ENCODE measurements at regions not wholly inside any gene's neighbourhood (a gene's known extent, or its start where the extent isn't known, plus 50 kb on each side); places are given as distances from the start of the nearest gene placed in this dataset.
A peak's percentile ranks its signal among the peaks of the same experiment; 100 is the strongest.

GRCh38 chr2:19571773-19572172, 213.3 kb upstream of the OSR1 start:
- Mint-ChIP-seq H3K4me3 (no peak overlapping the region), H3K4me1 (no peaks in the 10 kb centered on the region), H3K36me3 (no peaks in the 10 kb centered on the region), H3K27me3 (peaks cover 6 to 32% of the 10 kb centered on the region in 2 donors), H3K27ac (no peak overlapping the region), H3K9me3 (peaks cover 0 to 1% (median 0%) of the 10 kb centered on the region in 5 donors)
- POLR2A ChIA-PET = no interaction called here
- no peaks in the 10 kb centered on the region for H3K4me1 ChIP-seq (ENCODE audit: insufficient read depth, low read length)
- no peak overlapping the region for H3K27ac ChIP-seq (ENCODE audit: low read depth, low read length)
- no peaks in the 10 kb centered on the region for H3K36me3 ChIP-seq (ENCODE audit: insufficient read depth, low read length)
- H3K4me3 ChIP-seq (ENCODE audit: low read length) = no peak overlapping the region
- CTCF ChIA-PET = no interaction called here
- no peaks in the 10 kb centered on the region for H3K9me3 ChIP-seq (ENCODE audit: low read length)
- DNase-seq = no peak
- no peaks in the 10 kb centered on the region for H3K27me3 ChIP-seq (ENCODE audit: insufficient read depth, low read length, poor library complexity, severe bottlenecking)

DNA sequence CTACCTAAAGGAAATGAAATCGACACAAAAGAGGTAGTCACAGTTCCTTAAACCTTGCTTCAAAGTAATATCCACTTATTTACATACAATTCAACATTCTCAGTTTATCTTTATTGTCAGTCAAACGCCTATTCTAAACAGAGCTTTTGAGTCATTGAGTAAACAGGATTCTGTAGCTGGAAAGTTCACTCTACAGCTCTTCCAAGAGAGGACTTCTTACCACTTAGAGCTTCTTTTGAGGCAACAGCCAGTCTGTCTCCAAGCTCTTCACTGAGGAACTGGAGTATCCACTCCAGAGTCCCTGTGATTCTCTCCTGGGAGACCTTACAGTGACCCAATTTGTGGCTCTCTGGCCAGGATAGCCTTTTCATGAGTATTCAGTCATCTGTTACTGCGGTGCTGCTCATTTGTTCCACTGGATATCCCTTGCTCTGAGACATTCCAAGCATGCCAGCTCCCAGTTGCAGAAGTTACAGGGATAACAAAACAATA, 210.9 kb upstream of the OSR1 start:
- Mint-ChIP-seq H3K9me3 (peaks cover 0 to 1% (median 0%) of the 10 kb centered on the region in 5 donors), H3K27ac (no peak overlapping the region), H3K4me1 (no peaks in the 10 kb centered on the region), H3K4me3 (no peak overlapping the region), H3K27me3 (peaks cover 6 to 24% of the 10 kb centered on the region in 2 donors), H3K36me3 (no peaks in the 10 kb centered on the region)
- H3K27me3 ChIP-seq (ENCODE audit: insufficient read depth, low read length, poor library complexity, severe bottlenecking) = no peaks in the 10 kb centered on the region
- H3K4me1 ChIP-seq (ENCODE audit: insufficient read depth, low read length) = no peaks in the 10 kb centered on the region
- H3K27ac ChIP-seq (ENCODE audit: low read depth, low read length) = no peak overlapping the region
- H3K36me3 ChIP-seq (ENCODE audit: insufficient read depth, low read length) = no peaks in the 10 kb centered on the region
- H3K4me3 ChIP-seq (ENCODE audit: low read length) = no peak overlapping the region
- CTCF ChIA-PET = no interaction called here
- POLR2A ChIA-PET = no interaction called here
- DNase-seq = no peak
- H3K9me3 ChIP-seq (ENCODE audit: low read length) = no peaks in the 10 kb centered on the region

GRCh38 chr2:19568809-19569208, 210.4 kb upstream of the OSR1 start:
- Mint-ChIP-seq H3K36me3 (no peaks in the 10 kb centered on the region), H3K4me3 (no peak overlapping the region), H3K4me1 (no peaks in the 10 kb centered on the region), H3K27me3 (peaks cover 8 to 23% of the 10 kb centered on the region in 2 donors), H3K27ac (no peak overlapping the region), H3K9me3 (peaks cover 0 to 1% (median 0%) of the 10 kb centered on the region in 5 donors)
- POLR2A ChIA-PET = no interaction called here
- no peaks in the 10 kb centered on the region for H3K27me3 ChIP-seq (ENCODE audit: insufficient read depth, low read length, poor library complexity, severe bottlenecking)
- H3K4me1 ChIP-seq (ENCODE audit: insufficient read depth, low read length) = no peaks in the 10 kb centered on the region
- no peaks in the 10 kb centered on the region for H3K36me3 ChIP-seq (ENCODE audit: insufficient read depth, low read length)
- H3K4me3 ChIP-seq (ENCODE audit: low read length) = no peak overlapping the region
- no peak for DNase-seq
- no peak overlapping the region for H3K27ac ChIP-seq (ENCODE audit: low read depth, low read length)
- H3K9me3 ChIP-seq (ENCODE audit: low read length) = no peaks in the 10 kb centered on the region
- CTCF ChIA-PET = no interaction called here

DNA sequence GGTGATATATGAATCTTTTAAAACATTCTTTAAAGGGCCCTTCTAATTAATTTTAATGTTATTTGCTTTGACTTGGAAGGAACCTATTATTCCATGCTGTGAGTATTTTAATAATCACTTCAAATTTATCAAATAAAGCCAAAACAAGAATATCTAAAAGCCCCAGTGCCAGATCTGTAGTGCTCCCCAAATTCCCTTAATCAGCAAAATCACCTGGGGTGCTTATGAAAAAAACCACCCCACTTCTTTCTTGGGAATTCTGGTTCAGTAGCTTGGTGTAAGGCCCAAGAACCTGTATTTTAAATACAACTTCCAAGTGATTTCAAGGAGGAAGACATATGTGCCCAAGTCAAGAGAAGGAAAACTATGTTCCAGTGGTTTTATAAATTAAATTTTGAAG, 202.4 kb upstream of the OSR1 start:
- H3K4me3 Mint-ChIP-seq = no peak overlapping the region
- ChIA-PET POLR2A (no interaction called here), CTCF (no interaction called here)
- no peaks in the 10 kb centered on the region for H3K36me3 Mint-ChIP-seq
- Histone ChIP-seq H3K4me1 (ENCODE audit: insufficient read depth, low read length) (no peaks in the 10 kb centered on the region), H3K27me3 (ENCODE audit: insufficient read depth, low read length, poor library complexity, severe bottlenecking) (no peaks in the 10 kb centered on the region), H3K27ac (ENCODE audit: low read depth, low read length) (no peak overlapping the region), H3K36me3 (ENCODE audit: insufficient read depth, low read length) (no peaks in the 10 kb centered on the region), H3K4me3 (ENCODE audit: low read length) (no peak overlapping the region), H3K9me3 (ENCODE audit: low read length) (no peaks in the 10 kb centered on the region)
- peaks cover 3 to 31% of the 10 kb centered on the region in 2 donors for H3K27me3 Mint-ChIP-seq
- DNase-seq = no peak
- H3K9me3 Mint-ChIP-seq = no peaks in the 10 kb centered on the region
- peaks cover 0 to 10% (median 4%) of the 10 kb centered on the region in 3 donors for H3K4me1 Mint-ChIP-seq
- no peak overlapping the region for H3K27ac Mint-ChIP-seq

DNA sequence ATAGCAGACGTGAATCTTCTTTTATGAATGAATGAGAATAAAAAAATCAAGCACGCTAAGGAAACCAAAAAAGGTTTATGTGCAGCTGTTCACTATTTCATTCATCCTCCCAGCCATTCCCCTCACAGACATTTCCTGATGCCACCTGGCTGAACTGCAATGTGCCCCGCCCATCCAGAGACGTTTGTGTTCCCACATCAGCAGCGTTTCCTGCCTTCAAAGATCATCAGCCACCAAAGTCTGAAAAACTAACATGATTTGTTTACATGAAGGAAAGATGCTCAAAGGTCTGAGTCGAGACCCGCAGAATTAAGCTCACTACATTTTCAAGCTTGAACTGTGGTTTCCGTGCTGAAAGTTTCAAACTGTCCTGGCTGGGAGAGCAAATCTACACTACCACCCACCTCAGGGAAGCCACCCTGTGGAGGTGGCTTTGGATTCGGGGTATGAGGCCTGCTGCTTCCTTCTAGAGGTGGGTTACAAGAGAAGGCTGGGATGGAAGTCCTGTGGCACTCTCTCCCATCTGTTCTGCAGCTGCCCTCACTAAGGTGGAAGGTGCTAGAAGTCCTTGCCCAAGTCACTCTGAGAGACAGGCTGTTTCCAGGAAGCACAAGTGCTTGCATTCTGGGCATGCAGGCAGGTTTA, 201.3 kb upstream of the OSR1 start:
- Histone ChIP-seq H3K4me3 (ENCODE audit: low read length) (no peak overlapping the region), H3K27me3 (ENCODE audit: insufficient read depth, low read length, poor library complexity, severe bottlenecking) (no peaks in the 10 kb centered on the region), H3K4me1 (ENCODE audit: insufficient read depth, low read length) (no peaks in the 10 kb centered on the region), H3K36me3 (ENCODE audit: insufficient read depth, low read length) (no peaks in the 10 kb centered on the region), H3K9me3 (ENCODE audit: low read length) (no peaks in the 10 kb centered on the region), H3K27ac (ENCODE audit: low read depth, low read length) (no peak overlapping the region)
- H3K27ac Mint-ChIP-seq = peak overlapping the region in 4 of 8 donors; percentile 11 to 60 (median 28)
- peak in 1 of 5 donors; percentile 2 for DNase-seq
- H3K36me3 Mint-ChIP-seq = no peaks in the 10 kb centered on the region
- POLR2A ChIA-PET = no interaction called here
- peak overlapping the region in 1 of 7 donors; percentile 44 for H3K4me3 Mint-ChIP-seq
- peaks cover 0 to 10% (median 4%) of the 10 kb centered on the region in 3 donors for H3K4me1 Mint-ChIP-seq
- no peaks in the 10 kb centered on the region for H3K9me3 Mint-ChIP-seq
- CTCF ChIA-PET = no interaction called here
- peaks cover 3 to 31% of the 10 kb centered on the region in 2 donors for H3K27me3 Mint-ChIP-seq

GRCh38 chr2:19556648-19557047, 198.2 kb upstream of the OSR1 start:
- peaks cover 0 to 10% (median 4%) of the 10 kb centered on the region in 3 donors for H3K4me1 Mint-ChIP-seq
- POLR2A ChIA-PET = no interaction called here
- no peaks in the 10 kb centered on the region for H3K27me3 ChIP-seq (ENCODE audit: insufficient read depth, low read length, poor library complexity, severe bottlenecking)
- peaks cover 2 to 17% of the 10 kb centered on the region in 2 donors for H3K27me3 Mint-ChIP-seq
- CTCF ChIA-PET = no interaction called here
- H3K27ac Mint-ChIP-seq = no peak overlapping the region
- no peaks in the 10 kb centered on the region for H3K36me3 ChIP-seq (ENCODE audit: insufficient read depth, low read length)
- no peaks in the 10 kb centered on the region for H3K9me3 ChIP-seq (ENCODE audit: low read length)
- no peaks in the 10 kb centered on the region for H3K36me3 Mint-ChIP-seq
- no peaks in the 10 kb centered on the region for H3K4me1 ChIP-seq (ENCODE audit: insufficient read depth, low read length)
- no peak overlapping the region for H3K4me3 ChIP-seq (ENCODE audit: low read length)
- no peak for DNase-seq
- H3K27ac ChIP-seq (ENCODE audit: low read depth, low read length) = no peak overlapping the region
- no peak overlapping the region for H3K4me3 Mint-ChIP-seq
- no peaks in the 10 kb centered on the region for H3K9me3 Mint-ChIP-seq

DNA sequence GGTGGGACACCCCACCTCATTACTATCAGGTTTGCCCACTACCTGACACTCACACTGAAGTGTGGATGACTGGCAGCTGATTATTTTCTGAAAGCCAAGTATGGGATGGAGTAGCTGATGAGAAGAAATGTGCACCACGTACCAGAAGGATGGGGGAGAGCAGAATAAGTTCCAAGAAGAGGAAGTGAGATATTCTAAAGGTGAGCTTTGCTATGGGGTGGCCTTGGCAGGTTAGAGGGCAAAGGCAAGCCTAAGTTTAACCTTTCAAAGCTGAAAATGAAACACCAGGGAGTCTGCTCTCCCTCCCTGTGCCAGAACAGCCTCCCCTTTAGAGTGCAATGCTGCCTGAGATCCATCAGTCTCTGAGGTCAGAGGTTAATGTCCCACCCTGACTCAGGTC, 196.1 kb upstream of the OSR1 start:
- no peak for DNase-seq
- H3K27ac Mint-ChIP-seq = no peak overlapping the region
- Histone ChIP-seq H3K9me3 (ENCODE audit: low read length) (no peaks in the 10 kb centered on the region), H3K4me3 (ENCODE audit: low read length) (no peak overlapping the region), H3K36me3 (ENCODE audit: insufficient read depth, low read length) (no peaks in the 10 kb centered on the region), H3K27me3 (ENCODE audit: insufficient read depth, low read length, poor library complexity, severe bottlenecking) (no peaks in the 10 kb centered on the region), H3K27ac (ENCODE audit: low read depth, low read length) (no peak overlapping the region), H3K4me1 (ENCODE audit: insufficient read depth, low read length) (no peaks in the 10 kb centered on the region)
- H3K36me3 Mint-ChIP-seq = no peaks in the 10 kb centered on the region
- H3K9me3 Mint-ChIP-seq = no peaks in the 10 kb centered on the region
- ChIA-PET POLR2A (no interaction called here), CTCF (no interaction called here)
- H3K4me3 Mint-ChIP-seq = no peak overlapping the region
- H3K27me3 Mint-ChIP-seq = peaks cover 4 to 11% of the 10 kb centered on the region in 2 donors
- H3K4me1 Mint-ChIP-seq = peaks cover 0 to 2% (median 1%) of the 10 kb centered on the region in 3 donors

GRCh38 chr2:19552270-19552669, 193.8 kb upstream of the OSR1 start:
- ChIA-PET CTCF (no interaction called here), POLR2A (no interaction called here)
- Histone ChIP-seq H3K9me3 (ENCODE audit: low read length) (no peaks in the 10 kb centered on the region), H3K4me1 (ENCODE audit: insufficient read depth, low read length) (no peaks in the 10 kb centered on the region), H3K4me3 (ENCODE audit: low read length) (no peak overlapping the region), H3K27ac (ENCODE audit: low read depth, low read length) (no peak overlapping the region), H3K36me3 (ENCODE audit: insufficient read depth, low read length) (no peaks in the 10 kb centered on the region), H3K27me3 (ENCODE audit: insufficient read depth, low read length, poor library complexity, severe bottlenecking) (no peaks in the 10 kb centered on the region)
- no peak overlapping the region for H3K4me3 Mint-ChIP-seq
- no peaks in the 10 kb centered on the region for H3K36me3 Mint-ChIP-seq
- H3K4me1 Mint-ChIP-seq = no peaks in the 10 kb centered on the region
- H3K27me3 Mint-ChIP-seq = peaks cover 4 to 9% of the 10 kb centered on the region in 2 donors
- DNase-seq = no peak
- no peak overlapping the region for H3K27ac Mint-ChIP-seq
- H3K9me3 Mint-ChIP-seq = no peaks in the 10 kb centered on the region

Measured in CD8-positive, alpha-beta memory T cell (primary cell).